Panc1 (cell line): ENCODE measurements at regions not wholly inside any gene's neighbourhood (a gene's known extent, or its start where the extent isn't known, plus 50 kb on each side); places are given as distances from the start of the nearest gene placed in this dataset.

Experiments used
- ATAC-seq: fragments of 200-7000 bp; cut with Tn5 transposase; 2 replicates; pipeline ENCODE4 v1.9.1; 2020; ENCODE audit warnings: mild to moderate bottlenecking, moderate library complexity
- BruUV-seq: library from RNA; stranded (reverse); fragments of 400-500 nt; replicated peaks from 2 replicates; lab custom pipeline; 2021; lab: Mats Ljungman, UMichigan
- CTCF ChIA-PET: fragments of 300-600 bp; sonication (Branson Sonifier 250); formaldehyde crosslinking; loops from one replicate; lab custom pipeline; 2022; ENCODE audit warnings: antibody characterized with exemption; lab: Charles Lee
- POLR2A ChIA-PET: fragments of 300-600 bp; sonication (Branson Sonifier 250); formaldehyde crosslinking; loops from one replicate; lab custom pipeline; 2022; ENCODE audit warnings: antibody characterized with exemption; lab: Charles Lee
- DNase-seq: peaks from one replicate; pipeline ENCODE4 v3.0.0-alpha.2; 2010; ENCODE audit warnings: low read depth, low spot score
- H3K27ac ChIP-seq: 2 replicates; pipeline ENCODE4 v1.5.1; 2011; ENCODE audit warnings: mild to moderate bottlenecking, low read length, inconsistent platforms
- H3K27me3 ChIP-seq: fragments of 200-500 bp; sonication (Bioruptor generic); 2 replicates; pipeline ENCODE4 v1.6.0; 2014; ENCODE audit warnings: low read length, inconsistent platforms; ENCODE audit not compliant: control insufficient read depth, insufficient read depth
- H3K36me3 ChIP-seq: fragments of 200-500 bp; sonication (Bioruptor generic); 2 replicates; pipeline ENCODE4 v1.5.1; 2014; ENCODE audit warnings: inconsistent platforms, mild to moderate bottlenecking, low read length, moderate library complexity; ENCODE audit not compliant: control insufficient read depth, insufficient read depth
- H3K4me1 ChIP-seq: 2 replicates; pipeline ENCODE4 v1.5.1; 2011; ENCODE audit warnings: inconsistent platforms, mild to moderate bottlenecking, low read length, moderate library complexity; ENCODE audit not compliant: control insufficient read depth, insufficient read depth
- H3K4me3 ChIP-seq, 2 experiments: 2 replicates each; pipeline ENCODE4 v1.5.1; 2011 to 2012; ENCODE audit warnings: low read depth in 2 of 2, low read length in 2 of 2, mild to moderate bottlenecking in 2 of 2, inconsistent platforms in 1 of 2, moderate library complexity in 1 of 2
- H3K9me3 ChIP-seq: fragments of 200-500 bp; sonication (Bioruptor generic); 2 replicates; pipeline ENCODE4 v1.5.1; 2014; ENCODE audit warnings: low read depth, mild to moderate bottlenecking, inconsistent platforms, low read length, moderate library complexity; ENCODE audit not compliant: control insufficient read depth, insufficient read depth
- CTCF ChIP-seq: fragments of 450-650 bp; IDR thresholded peaks from 2 replicates; pipeline ENCODE4 v1.5.1; 2017; ENCODE audit warnings: mild to moderate bottlenecking
- POLR2AphosphoS5 ChIP-seq: IDR thresholded peaks from 2 replicates; pipeline ENCODE4 v1.6.1; 2012; ENCODE audit warnings: mild to moderate bottlenecking, low read depth, low read length, moderate library complexity
- REST ChIP-seq, 2 experiments: IDR thresholded peaks; 2 replicates each; pipeline ENCODE4 v1.6.1; 2011 to 2012; ENCODE audit warnings: low read depth in 2 of 2, control low read depth in 1 of 2, low read length in 1 of 2, mild to moderate bottlenecking in 1 of 2, moderate library complexity in 1 of 2; ENCODE audit not compliant: insufficient read depth in 1 of 2
- SIN3A ChIP-seq: IDR thresholded peaks from 2 replicates; pipeline ENCODE4 v1.6.1; 2012; ENCODE audit warnings: low read depth, mild to moderate bottlenecking, low read length, moderate library complexity, borderline replicate concordance; ENCODE audit not compliant: insufficient read depth
- TCF7L2 ChIP-seq: IDR thresholded peaks from 2 replicates; pipeline ENCODE4 v1.6.1; 2011; ENCODE audit warnings: mild to moderate bottlenecking, low read depth, low read length, inconsistent platforms
- in situ Hi-C: cut with HindIII; loops from 2 replicates; pipeline ENCODE4 v1.10.0; 2016; ENCODE audit warnings: low sequenced_read_pairs, low pct_unique_long_range_greater_than_20kb
- intact Hi-C: fragments of 100-400 bp; cut with micrococcal nuclease; formaldehyde crosslinking; loops from one replicate; pipeline ENCODE4 v1.10.0; 2022; ENCODE audit not compliant: unreplicated experiment

GRCh38 chr1:38330799-38331198 is 284.2 kb upstream of the POU3F1 start:
- ChIA-PET CTCF (no interaction called here), POLR2A (no interaction called here)
- BruUV-seq = no TSS peak
- Histone ChIP-seq H3K4me3 (no peak overlapping the region), H3K9me3 (no peaks in the 10 kb centered on the region), H3K4me1 (no peaks in the 10 kb centered on the region), H3K36me3 (no peaks in the 10 kb centered on the region), H3K27me3 (peaks cover 12% of the 10 kb centered on the region), H3K27ac (no peak overlapping the region)
- in situ Hi-C loops (no loop called here), intact Hi-C loops (no loop called here)
- no peak for DNase-seq
- no peak for ATAC-seq
- no peak for TF ChIP-seq TCF7L2
- no peak for TF ChIP-seq REST (IDR thresholded peaks at IDR 0.05; ENCODE audit: insufficient read depth in 1 of 2, low read depth in 2 of 2, low read length in 1 of 2)
- TF ChIP-seq SIN3A = no peak
- no peak for TF ChIP-seq POLR2AphosphoS5
- TF ChIP-seq CTCF = no peak

GRCh38 chr1:38329644-38330043 is 283.1 kb upstream of the POU3F1 start:
- intact Hi-C loops = no loop called here
- no peak for TF ChIP-seq CTCF
- no peak for TF ChIP-seq SIN3A
- no peak for TF ChIP-seq POLR2AphosphoS5
- no peak for TF ChIP-seq REST (IDR thresholded peaks at IDR 0.05; ENCODE audit: insufficient read depth in 1 of 2, low read depth in 2 of 2, low read length in 1 of 2)
- TF ChIP-seq TCF7L2 = no peak
- H3K27ac ChIP-seq = no peak overlapping the region
- no peak overlapping the region for H3K4me3 ChIP-seq
- POLR2A ChIA-PET = no interaction called here
- no peaks in the 10 kb centered on the region for H3K4me1 ChIP-seq
- no TSS peak for BruUV-seq
- H3K9me3 ChIP-seq = no peaks in the 10 kb centered on the region
- CTCF ChIA-PET = no interaction called here
- peaks cover 10% of the 10 kb centered on the region for H3K27me3 ChIP-seq
- ATAC-seq (no peak), DNase-seq (no peak)
- in situ Hi-C loops = no loop called here
- no peaks in the 10 kb centered on the region for H3K36me3 ChIP-seq
